IMR-90 (cell line): ENCODE measurements at regions not wholly inside any gene's neighbourhood (a gene's known extent, or its start where the extent isn't known, plus 50 kb on each side); places are given as distances from the start of the nearest gene placed in this dataset.

Source experiments
- ATAC-seq: fragments of 200-7000 bp; cut with Tn5 transposase; 2 replicates; pipeline ENCODE4 v1.9.1; 2020; ENCODE audit warnings: low read depth, mild to moderate bottlenecking, moderate library complexity
- BruUV-seq: library from RNA; stranded (reverse); fragments of 400-500 nt; replicated peaks from 2 replicates; lab custom pipeline; 2021; lab: Mats Ljungman, UMichigan
- CTCF ChIA-PET: fragments of 300-600 bp; formaldehyde crosslinking; extraction: SDS; loops from one replicate; lab custom pipeline; 2021; ENCODE audit warnings: antibody characterized with exemption; lab: Yijun Ruan, JAX
- POLR2A ChIA-PET: fragments of 300-600 bp; sonication (Branson Sonifier 250); formaldehyde crosslinking; loops from one replicate; lab custom pipeline; 2022; ENCODE audit warnings: antibody characterized with exemption; ENCODE audit not compliant: unreplicated experiment; lab: Charles Lee
- DNase-seq: peaks from one replicate; pipeline ENCODE4 v3.0.0; 2013
- H2AFZ ChIP-seq: replicated peaks from 2 replicates; pipeline ENCODE3; 2013; ENCODE audit warnings: low read length, mild to moderate bottlenecking; ENCODE audit not compliant: poor library complexity
- H2AK5ac ChIP-seq: 2 replicates; pipeline ENCODE4 v1.6.1; 2013; ENCODE audit warnings: low read depth, low read length, inconsistent platforms
- H2AK9ac ChIP-seq: replicated peaks from 2 replicates; pipeline ENCODE3; 2013; ENCODE audit warnings: mild to moderate bottlenecking, low read depth, low read length, moderate library complexity; ENCODE audit not compliant: poor library complexity
- H2BK120ac ChIP-seq: 2 replicates; pipeline ENCODE4 v1.6.1; 2013; ENCODE audit warnings: low read depth, low read length, inconsistent platforms
- H2BK15ac ChIP-seq: 3 replicates; pipeline ENCODE4 v1.6.1; 2013; ENCODE audit warnings: low read depth, low read length, inconsistent platforms
- H2BK20ac ChIP-seq: 2 replicates; pipeline ENCODE4 v1.6.1; 2013; ENCODE audit warnings: low read depth, mild to moderate bottlenecking, inconsistent platforms, low read length, moderate library complexity
- H2BK5ac ChIP-seq: 2 replicates; pipeline ENCODE4 v1.6.1; 2013; ENCODE audit warnings: mild to moderate bottlenecking, low read depth, low read length, inconsistent platforms; ENCODE audit not compliant: poor library complexity, severe bottlenecking
- H3K14ac ChIP-seq: replicated peaks from 2 replicates; pipeline ENCODE4 v1.6.1; 2013; ENCODE audit warnings: low read depth, low read length, inconsistent platforms
- H3K18ac ChIP-seq: 2 replicates; pipeline ENCODE4 v1.6.1; 2013; ENCODE audit warnings: low read depth, low read length, control low read depth
- H3K23ac ChIP-seq: 2 replicates; pipeline ENCODE4 v1.6.1; 2013; ENCODE audit warnings: low read depth, low read length, inconsistent platforms
- H3K27ac ChIP-seq: 2 replicates; pipeline ENCODE4 v1.5.1; 2013; ENCODE audit warnings: mild to moderate bottlenecking, control low read depth, low read length; ENCODE audit not compliant: insufficient read depth
- H3K27me3 ChIP-seq: 2 replicates; pipeline ENCODE4 v1.6.1; 2013; ENCODE audit warnings: low read length; ENCODE audit not compliant: control insufficient read depth, insufficient read depth
- H3K36me3 ChIP-seq: 2 replicates; pipeline ENCODE4 v1.6.1; 2013; ENCODE audit warnings: low read length, mixed read lengths; ENCODE audit not compliant: control insufficient read depth, insufficient read depth
- H3K4ac ChIP-seq: 2 replicates; pipeline ENCODE4 v1.6.1; 2013; ENCODE audit warnings: low read depth, low read length, inconsistent platforms
- H3K4me1 ChIP-seq: 2 replicates; pipeline ENCODE4 v1.6.1; 2013; ENCODE audit warnings: low read length, mixed read lengths; ENCODE audit not compliant: control insufficient read depth, insufficient read depth
- H3K4me2 ChIP-seq: 2 replicates; pipeline ENCODE4 v1.6.1; 2013; ENCODE audit warnings: low read depth, mild to moderate bottlenecking, control low read depth, low read length, moderate library complexity
- H3K4me3 ChIP-seq: 2 replicates; pipeline ENCODE4 v1.5.1; 2013; ENCODE audit warnings: low read depth, mild to moderate bottlenecking, control low read depth, low read length, moderate library complexity; ENCODE audit not compliant: insufficient read depth
- H3K56ac ChIP-seq: 2 replicates; pipeline ENCODE4 v1.6.1; 2013; ENCODE audit warnings: low read length, inconsistent platforms; ENCODE audit not compliant: insufficient read depth; ENCODE audit errors: extremely low read depth
- H3K79me1 ChIP-seq, 2 experiments: 2 replicates each; pipeline ENCODE4 v1.6.1; 2013; ENCODE audit warnings: low read length in 2 of 2, inconsistent platforms in 1 of 2, low read depth in 1 of 2
- H3K9ac ChIP-seq: 2 replicates; pipeline ENCODE4 v1.6.1; 2013; ENCODE audit warnings: low read depth, low read length, control low read depth
- H3K9me1 ChIP-seq: 2 replicates; pipeline ENCODE4 v1.6.1; 2013; ENCODE audit warnings: low read length, inconsistent platforms; ENCODE audit not compliant: insufficient read depth
- H3K9me3 ChIP-seq: 2 replicates; pipeline ENCODE4 v1.6.1; 2013; ENCODE audit warnings: low read length; ENCODE audit not compliant: control insufficient read depth, insufficient read depth
- H4K20me1 ChIP-seq: 2 replicates; pipeline ENCODE4 v1.6.1; 2013; ENCODE audit warnings: low read length, inconsistent platforms; ENCODE audit not compliant: insufficient read depth
- H4K5ac ChIP-seq: 2 replicates; pipeline ENCODE4 v1.6.1; 2013; ENCODE audit warnings: mild to moderate bottlenecking, low read depth, low read length, control low read depth
- H4K8ac ChIP-seq, 2 experiments: 2 replicates each; pipeline ENCODE4 v1.6.1; 2013; ENCODE audit warnings: low read depth in 2 of 2, low read length in 2 of 2, control low read depth in 1 of 2, inconsistent platforms in 1 of 2
- H4K91ac ChIP-seq: 2 replicates; pipeline ENCODE4 v1.6.1; 2013; ENCODE audit warnings: low read depth, low read length, inconsistent platforms; ENCODE audit not compliant: insufficient read depth
- CTCF ChIP-seq: conservative IDR thresholded peaks from 2 replicates; pipeline ENCODE4 v1.5.1; 2012; ENCODE audit warnings: mild to moderate bottlenecking, low read depth, low read length, improper control_type of control experiment
- FOS ChIP-seq: fragments of 150-350 bp; IDR thresholded peaks from 2 replicates; pipeline ENCODE4 v1.6.1; 2016; ENCODE audit warnings: low read depth, low read length
- RAD21 ChIP-seq: IDR thresholded peaks from 2 replicates; pipeline ENCODE4 v1.6.1; 2012; ENCODE audit warnings: low read length, improper control_type of control experiment
- RCOR1 ChIP-seq: IDR thresholded peaks from 2 replicates; pipeline ENCODE4 v1.6.1; 2012; ENCODE audit warnings: mild to moderate bottlenecking, low read length, improper control_type of control experiment; ENCODE audit not compliant: insufficient replicate concordance
- dilution Hi-C: fragments of 300-500 bp; cut with HindIII; formaldehyde crosslinking; loops from one replicate; pipeline ENCODE4 v1.14.3; 2018; ENCODE audit warnings: low sequenced_read_pairs; ENCODE audit not compliant: unreplicated experiment
- in situ Hi-C: fragments of 300-500 bp; cut with MboI; formaldehyde crosslinking; loops from 3 replicates; pipeline ENCODE4 v1.14.3; 2019; ENCODE audit warnings: low sequenced_read_pairs, inconsistent platforms, mixed read lengths
- intact Hi-C: fragments of 100-400 bp; cut with micrococcal nuclease; formaldehyde crosslinking; loops from 2 replicates; pipeline ENCODE4 v1.10.0; 2022

GRCh38 chr1:222284466-222284865 lies 263.4 kb downstream of the HHIPL2 start:
- intact Hi-C loops (no loop called here), dilution Hi-C loops (no loop called here), in situ Hi-C loops (no loop called here)
- Histone ChIP-seq H3K14ac (peak overlapping the region; percentile 93), H4K20me1 (no peaks in the 10 kb centered on the region), H2AK5ac (peak overlapping the region; percentile 41), H3K4me2 (no peak overlapping the region), H2BK20ac (peak overlapping the region; percentile 99), H3K23ac (peak overlapping the region; percentile 99), H3K56ac (peak overlapping the region; percentile 78; the same call in 1 of the 2 replicates), H2BK120ac (peak overlapping the region; percentile 100), H3K4me1 (peaks cover 19% of the 10 kb centered on the region), H3K79me1 (no peaks in the 10 kb centered on the region), H3K9me1 (peaks cover 13% of the 10 kb centered on the region), H3K27ac (peak overlapping the region; percentile 94), H4K8ac (peak overlapping the region; percentile 25 to 97), H4K91ac (peak overlapping the region; percentile 94), H2BK15ac (peak overlapping the region; percentile 90; the same call in 2 of the 3 replicates), H3K4ac (peak overlapping the region; percentile 96), H3K9ac (no peak overlapping the region), H2AFZ (no peak overlapping the region), H3K9me3 (peaks cover 3% of the 10 kb centered on the region), H4K5ac (peak overlapping the region; percentile 66), H2AK9ac (no peak overlapping the region), H3K36me3 (no peaks in the 10 kb centered on the region), H3K4me3 (no peak overlapping the region), H2BK5ac (peak overlapping the region; percentile 95), H3K27me3 (no peaks in the 10 kb centered on the region), H3K18ac (peak overlapping the region; percentile 94)
- TF ChIP-seq CTCF (0 out of 2 replicates have a peak, but pooled peaks have one; percentile 19), RAD21 (peak; percentile 18; the same call in 1 of the 2 replicates), RCOR1 (no peak), FOS (no peak)
- ChIA-PET CTCF (interaction anchor here (2.1 kb wide), 1 partner anchor 171 kb away, joined by 9 read pairs; no protein-coding TSS in a partner anchor), POLR2A (no interaction called here)
- no peak for ATAC-seq
- BruUV-seq: no TSS peak
- peak; percentile 63 for DNase-seq
